GM19438 (cell line): ENCODE measurements at regions not wholly inside any gene's neighbourhood (a gene's known extent, or its start where the extent isn't known, plus 50 kb on each side); places are given as distances from the start of the nearest gene placed in this dataset.

Source experiments
- ATAC-seq: cut with Tn5 transposase; IDR thresholded peaks from one replicate; pipeline ENCODE4 v1.9.1; 2021; ENCODE audit warnings: low read depth; ENCODE audit not compliant: unreplicated experiment

- ATAC-seq, result no peak
These were observed 83.4 kb downstream of the MYCN start for GRCh38 chr2:16023506-16024360.

- ATAC-seq, result no peak
These were observed 82.3 kb downstream of the MYCN start for GRCh38 chr2:16022548-16023240.

- ATAC-seq, result no peak
These were observed 81.4 kb downstream of the MYCN start for GRCh38 chr2:16021611-16022363.

- no peak for ATAC-seq
These were observed 80.1 kb downstream of the MYCN start for GRCh38 chr2:16020389-16021008.

GRCh38 chr2:16019617-16020351, 79.4 kb downstream of the MYCN start:
- ATAC-seq, result no peak

- ATAC-seq, result no peak
These were observed 78.7 kb downstream of the MYCN start for GRCh38 chr2:16019060-16019480.

- ATAC-seq, result no peak
These were observed 78.1 kb downstream of the MYCN start for GRCh38 chr2:16018277-16019059.

GRCh38 chr2:16016282-16016681, 75.9 kb downstream of the MYCN start:
- no peak for ATAC-seq

GRCh38 chr2:16015903-16016265, 75.5 kb downstream of the MYCN start:
- ATAC-seq, result no peak

- ATAC-seq, result no peak
These were observed 75.0 kb downstream of the MYCN start for GRCh38 chr2:16015210-16015902.

- ATAC-seq, result no peak
These were observed 74.5 kb downstream of the MYCN start for GRCh38 chr2:16014802-16015201.

GRCh38 chr2:16014041-16014787, 73.9 kb downstream of the MYCN start:
- ATAC-seq, result no peak

GRCh38 chr2:16013359-16013911, 73.1 kb downstream of the MYCN start:
- no peak for ATAC-seq

- no peak for ATAC-seq
These were observed 72.4 kb downstream of the MYCN start for GRCh38 chr2:16012626-16013358.

GRCh38 chr2:16012029-16012596, 71.8 kb downstream of the MYCN start:
- no peak for ATAC-seq

GRCh38 chr2:16011621-16011960, 71.2 kb downstream of the MYCN start:
- no peak for ATAC-seq
